SK-N-SH treated with all-trans-retinoic acid at 6 μM for 48 hours (cell line): ENCODE measurements at regions not wholly inside any gene's neighbourhood (a gene's known extent, or its start where the extent isn't known, plus 50 kb on each side); places are given as distances from the start of the nearest gene placed in this dataset.

Experiments used
- ATAC-seq: fragments of 200-7000 bp; cut with Tn5 transposase; 3 replicates; pipeline ENCODE4 v1.9.1; 2020; ENCODE audit warnings: mild to moderate bottlenecking, moderate library complexity
- ARNTL ChIP-seq: fragments of 450-650 bp; formaldehyde crosslinking; IDR thresholded peaks from 2 replicates; pipeline ENCODE4 v1.5.0; 2020; ENCODE audit warnings: low read depth, mild to moderate bottlenecking, moderate library complexity, borderline replicate concordance
- BACH2 ChIP-seq: fragments of 250-450 bp; sonication (Bioruptor Pico); IDR thresholded peaks from 2 replicates; pipeline ENCODE4 v1.9.0; 2021; ENCODE audit warnings: mild to moderate bottlenecking, borderline replicate concordance
- CSDC2 ChIP-seq: fragments of 250-450 bp; sonication (Bioruptor Pico); IDR thresholded peaks from 2 replicates; pipeline ENCODE4 v1.5.0; 2020; ENCODE audit warnings: mild to moderate bottlenecking, moderate library complexity
- CSRNP3 ChIP-seq: fragments of 250-450 bp; sonication (Bioruptor Pico); IDR thresholded peaks from 2 replicates; pipeline ENCODE4 v1.5.1; 2021; ENCODE audit warnings: mild to moderate bottlenecking, moderate library complexity
- GLIS3 ChIP-seq: fragments of 250-450 bp; sonication (Bioruptor Pico); IDR thresholded peaks from 2 replicates; pipeline ENCODE4 v1.5.0; 2020; ENCODE audit warnings: mild to moderate bottlenecking, moderate library complexity
- PATZ1 ChIP-seq: fragments of 250-450 bp; sonication (Bioruptor Pico); IDR thresholded peaks from 2 replicates; pipeline ENCODE4 v1.8.0; 2020; ENCODE audit warnings: mild to moderate bottlenecking, moderate library complexity, borderline replicate concordance
- POU6F1 ChIP-seq: fragments of 250-450 bp; sonication (Bioruptor Pico); IDR thresholded peaks from 2 replicates; pipeline ENCODE4 v1.8.0; 2021; ENCODE audit warnings: low read depth, mild to moderate bottlenecking, moderate library complexity, borderline replicate concordance
- PPARA ChIP-seq: fragments of 250-450 bp; sonication (Bioruptor Pico); IDR thresholded peaks from 2 replicates; pipeline ENCODE4 v1.5.0; 2020; ENCODE audit warnings: mild to moderate bottlenecking, borderline replicate concordance
- RARB ChIP-seq: fragments of 250-450 bp; sonication (Bioruptor Pico); IDR thresholded peaks from 2 replicates; pipeline ENCODE4 v1.8.0; 2021; ENCODE audit warnings: mild to moderate bottlenecking, moderate library complexity
- SNAI2 ChIP-seq: fragments of 250-450 bp; sonication (Bioruptor Pico); IDR thresholded peaks from 2 replicates; pipeline ENCODE4 v1.5.0; 2020; ENCODE audit warnings: mild to moderate bottlenecking, moderate library complexity
- TCF4 ChIP-seq: fragments of 250-450 bp; sonication (Bioruptor Pico); IDR thresholded peaks from 2 replicates; pipeline ENCODE4 v1.8.0; 2021; ENCODE audit warnings: mild to moderate bottlenecking, moderate library complexity, borderline replicate concordance
- TOX ChIP-seq: fragments of 250-450 bp; sonication (Bioruptor Pico); IDR thresholded peaks from 2 replicates; pipeline ENCODE4 v1.8.0; 2021; ENCODE audit warnings: mild to moderate bottlenecking, moderate library complexity, borderline replicate concordance
- ZC3H10 ChIP-seq: fragments of 250-450 bp; sonication (Bioruptor Pico); IDR thresholded peaks from 2 replicates; pipeline ENCODE4 v1.5.1; 2021; ENCODE audit warnings: mild to moderate bottlenecking, moderate library complexity
- ZFP3 ChIP-seq: fragments of 250-450 bp; sonication (Bioruptor Pico); IDR thresholded peaks from 2 replicates; pipeline ENCODE4 v1.5.0; 2020; ENCODE audit warnings: mild to moderate bottlenecking, moderate library complexity
- ZFP30 ChIP-seq: fragments of 450-650 bp; formaldehyde crosslinking; IDR thresholded peaks from 2 replicates; pipeline ENCODE4 v1.5.0; 2022; ENCODE audit warnings: mild to moderate bottlenecking, moderate library complexity
- ZNF565 ChIP-seq: fragments of 450-650 bp; formaldehyde crosslinking; conservative IDR thresholded peaks from 2 replicates; pipeline ENCODE4 v1.5.0; 2020; ENCODE audit warnings: low read depth, mild to moderate bottlenecking, moderate library complexity
- ZNF70 ChIP-seq: fragments of 450-650 bp; formaldehyde crosslinking; IDR thresholded peaks from 2 replicates; pipeline ENCODE4 v1.5.0; 2020; ENCODE audit warnings: mild to moderate bottlenecking, moderate library complexity
- TF ChIP-seq, protein P1 (sequence below): fragments of 250-450 bp; sonication (Bioruptor Pico); IDR thresholded peaks from 2 replicates; pipeline ENCODE4 v1.5.0; 2020; ENCODE audit warnings: mild to moderate bottlenecking, moderate library complexity
- TF ChIP-seq, protein P2 (sequence below): fragments of 250-450 bp; sonication (Bioruptor Pico); IDR thresholded peaks from 2 replicates; pipeline ENCODE4 v1.5.1; 2020; ENCODE audit warnings: low read depth, mild to moderate bottlenecking, moderate library complexity

- no peak for TF ChIP-seq SNAI2 (CRISPR knock-in tag)
- ATAC-seq = no peak
Observed at GRCh38 chr5:5575461-5575860, 153.0 kb downstream of the ICE1 start.

GRCh38 chr5:5573798-5574380 is 151.4 kb downstream of the ICE1 start:
- TF ChIP-seq TOX (CRISPR knock-in tag) = no peak
- TF ChIP-seq GLIS3 (CRISPR knock-in tag) = no peak
- no peak for TF ChIP-seq CSRNP3 (CRISPR knock-in tag)
- no peak for TF ChIP-seq ZFP30
- no peak for TF ChIP-seq ZNF70
- TF ChIP-seq TCF4 (CRISPR knock-in tag) = no peak
- no peak for TF ChIP-seq CSDC2 (CRISPR knock-in tag)
- no peak for TF ChIP-seq ZFP3 (CRISPR knock-in tag)
- no peak for TF ChIP-seq SNAI2 (CRISPR knock-in tag)
- TF ChIP-seq ARNTL (CRISPR knock-in tag) = no peak
- no peak for ATAC-seq

DNA sequence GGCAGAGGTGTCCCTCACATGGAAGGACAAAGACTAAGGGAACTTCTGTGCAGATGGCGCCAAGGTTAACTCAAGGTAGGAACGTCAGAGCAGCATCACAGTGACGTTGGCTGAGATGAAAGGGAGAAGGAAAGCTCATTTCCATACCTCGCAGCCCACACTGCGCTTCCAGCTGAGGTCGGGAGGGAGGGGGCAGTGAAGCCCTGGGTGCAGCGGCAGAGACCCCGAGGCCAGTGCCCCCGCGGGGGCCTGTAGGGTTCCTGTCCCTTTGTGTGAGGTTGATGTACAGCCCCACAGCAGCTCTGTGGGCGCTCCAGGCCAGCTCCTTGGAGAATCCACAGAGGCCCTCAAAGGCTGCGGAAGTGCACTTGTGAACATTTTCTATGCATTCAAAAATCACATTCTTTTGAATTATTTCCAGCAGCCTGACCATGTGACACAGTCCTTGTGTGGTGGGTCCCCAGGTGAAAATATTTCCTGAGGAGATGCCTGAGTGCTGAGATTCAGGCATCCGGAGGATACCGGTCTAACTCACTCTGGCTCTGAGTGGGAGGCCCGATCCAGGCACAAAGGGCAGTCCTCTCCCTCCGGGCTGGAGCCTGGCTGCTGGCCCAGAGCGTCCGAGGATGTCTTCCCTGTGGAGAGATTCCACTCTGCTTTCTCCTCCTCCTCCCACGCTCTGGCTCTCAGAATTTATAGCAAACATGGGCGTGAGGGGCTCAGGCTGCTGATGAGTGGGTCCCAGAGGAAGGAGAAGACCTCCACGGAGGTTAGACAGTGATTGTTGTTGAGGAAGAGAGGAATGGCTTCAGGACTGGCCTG is 150.7 kb downstream of the ICE1 start:
- TF ChIP-seq, protein P1, sequence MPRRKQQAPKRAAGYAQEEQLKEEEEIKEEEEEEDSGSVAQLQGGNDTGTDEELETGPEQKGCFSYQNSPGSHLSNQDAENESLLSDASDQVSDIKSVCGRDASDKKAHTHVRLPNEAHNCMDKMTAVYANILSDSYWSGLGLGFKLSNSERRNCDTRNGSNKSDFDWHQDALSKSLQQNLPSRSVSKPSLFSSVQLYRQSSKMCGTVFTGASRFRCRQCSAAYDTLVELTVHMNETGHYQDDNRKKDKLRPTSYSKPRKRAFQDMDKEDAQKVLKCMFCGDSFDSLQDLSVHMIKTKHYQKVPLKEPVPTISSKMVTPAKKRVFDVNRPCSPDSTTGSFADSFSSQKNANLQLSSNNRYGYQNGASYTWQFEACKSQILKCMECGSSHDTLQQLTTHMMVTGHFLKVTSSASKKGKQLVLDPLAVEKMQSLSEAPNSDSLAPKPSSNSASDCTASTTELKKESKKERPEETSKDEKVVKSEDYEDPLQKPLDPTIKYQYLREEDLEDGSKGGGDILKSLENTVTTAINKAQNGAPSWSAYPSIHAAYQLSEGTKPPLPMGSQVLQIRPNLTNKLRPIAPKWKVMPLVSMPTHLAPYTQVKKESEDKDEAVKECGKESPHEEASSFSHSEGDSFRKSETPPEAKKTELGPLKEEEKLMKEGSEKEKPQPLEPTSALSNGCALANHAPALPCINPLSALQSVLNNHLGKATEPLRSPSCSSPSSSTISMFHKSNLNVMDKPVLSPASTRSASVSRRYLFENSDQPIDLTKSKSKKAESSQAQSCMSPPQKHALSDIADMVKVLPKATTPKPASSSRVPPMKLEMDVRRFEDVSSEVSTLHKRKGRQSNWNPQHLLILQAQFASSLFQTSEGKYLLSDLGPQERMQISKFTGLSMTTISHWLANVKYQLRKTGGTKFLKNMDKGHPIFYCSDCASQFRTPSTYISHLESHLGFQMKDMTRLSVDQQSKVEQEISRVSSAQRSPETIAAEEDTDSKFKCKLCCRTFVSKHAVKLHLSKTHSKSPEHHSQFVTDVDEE = no peak
- TF ChIP-seq ZFP3 (CRISPR knock-in tag) (no peak), SNAI2 (CRISPR knock-in tag) (no peak)
- ATAC-seq = no peak

DNA sequence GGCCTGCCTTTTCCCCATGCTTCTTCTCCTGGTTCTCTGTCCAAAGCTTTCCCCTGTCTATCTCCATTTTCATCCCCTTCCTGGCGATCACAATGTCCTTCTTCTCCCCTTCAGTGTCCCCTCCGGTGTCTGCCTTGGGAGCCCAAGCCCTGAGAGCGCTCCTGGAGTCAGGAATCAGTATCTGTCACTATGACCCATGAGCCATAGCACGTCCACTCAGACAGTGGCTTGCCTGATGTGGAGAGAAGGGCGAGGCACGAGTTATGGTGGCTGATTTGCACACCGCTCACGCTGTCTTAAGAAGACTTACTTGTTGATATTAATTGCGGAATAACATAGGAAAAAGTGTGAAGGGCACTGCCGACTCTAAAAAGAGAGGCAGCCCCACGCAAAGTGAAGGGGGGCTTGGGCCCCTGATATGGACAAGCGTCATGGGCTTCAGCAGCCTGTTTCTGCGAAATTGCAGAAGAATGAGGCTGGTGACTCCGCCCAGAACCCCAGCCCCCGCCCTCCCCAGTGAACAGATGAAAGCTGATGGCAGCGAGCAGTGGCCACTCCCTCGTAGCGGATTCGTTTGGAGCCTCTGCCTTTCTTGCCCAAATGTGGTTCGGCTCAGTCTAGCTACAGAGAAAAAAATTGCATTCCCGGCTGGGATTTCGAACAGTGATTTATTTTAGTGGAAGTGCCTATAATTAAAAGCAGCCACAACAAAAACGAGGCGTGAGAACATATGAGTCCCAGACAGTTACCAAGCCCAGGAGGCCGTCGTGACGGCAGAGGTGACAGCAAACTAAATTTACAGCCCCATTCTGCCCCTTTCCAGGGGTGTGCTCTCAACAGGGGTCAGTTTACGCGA is 149.8 kb downstream of the ICE1 start:
- TF ChIP-seq SNAI2 (CRISPR knock-in tag) (no peak), CSRNP3 (CRISPR knock-in tag) (no peak), ZNF565 (no peak), PATZ1 (CRISPR knock-in tag) (no peak), GLIS3 (CRISPR knock-in tag) (no peak)
- ATAC-seq = no peak

DNA sequence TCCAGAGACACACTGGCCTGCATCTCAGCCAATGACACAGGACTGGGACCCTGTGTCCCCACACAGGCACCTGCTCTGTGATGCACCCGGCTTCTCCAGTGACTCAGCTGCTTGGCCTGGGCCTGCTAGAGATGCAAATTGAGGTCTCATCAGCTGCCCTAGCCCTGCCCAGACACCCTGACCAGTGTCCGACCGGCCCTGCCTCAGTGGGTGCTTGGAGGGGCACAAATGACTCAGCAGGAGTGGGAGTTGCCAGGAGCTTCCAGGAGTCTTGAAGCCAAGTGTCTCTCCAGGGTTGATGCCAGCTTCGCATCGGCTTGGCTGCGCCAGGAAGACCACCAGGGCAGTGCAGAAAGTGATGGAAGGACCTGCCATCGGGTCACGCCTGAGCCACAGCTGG is 148.2 kb downstream of the ICE1 start:
- no peak for ATAC-seq
- TF ChIP-seq SNAI2 (CRISPR knock-in tag) (no peak), ZNF70 (no peak), POU6F1 (no peak), BACH2 (CRISPR knock-in tag) (no peak), CSDC2 (CRISPR knock-in tag) (no peak), TCF4 (CRISPR knock-in tag) (no peak), CSRNP3 (CRISPR knock-in tag) (no peak), ZC3H10 (CRISPR knock-in tag) (no peak), RARB (CRISPR knock-in tag) (no peak), PPARA (CRISPR knock-in tag) (no peak)
- TF ChIP-seq, protein P2, sequence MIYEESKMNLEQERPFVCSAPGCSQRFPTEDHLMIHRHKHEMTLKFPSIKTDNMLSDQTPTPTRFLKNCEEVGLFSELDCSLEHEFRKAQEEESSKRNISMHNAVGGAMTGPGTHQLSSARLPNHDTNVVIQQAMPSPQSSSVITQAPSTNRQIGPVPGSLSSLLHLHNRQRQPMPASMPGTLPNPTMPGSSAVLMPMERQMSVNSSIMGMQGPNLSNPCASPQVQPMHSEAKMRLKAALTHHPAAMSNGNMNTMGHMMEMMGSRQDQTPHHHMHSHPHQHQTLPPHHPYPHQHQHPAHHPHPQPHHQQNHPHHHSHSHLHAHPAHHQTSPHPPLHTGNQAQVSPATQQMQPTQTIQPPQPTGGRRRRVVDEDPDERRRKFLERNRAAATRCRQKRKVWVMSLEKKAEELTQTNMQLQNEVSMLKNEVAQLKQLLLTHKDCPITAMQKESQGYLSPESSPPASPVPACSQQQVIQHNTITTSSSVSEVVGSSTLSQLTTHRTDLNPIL (CRISPR knock-in tag) = no peak
